Calu3 (cell line): ENCODE measurements at regions not wholly inside any gene's neighbourhood (a gene's known extent, or its start where the extent isn't known, plus 50 kb on each side); places are given as distances from the start of the nearest gene placed in this dataset.

Experiments used
- BruUV-seq: library from RNA; stranded (reverse); fragments of 400-500 nt; replicated peaks from 2 replicates; lab custom pipeline; 2021; lab: Mats Ljungman, UMichigan
- CTCF ChIA-PET: fragments of 300-600 bp; sonication (Branson Sonifier 250); formaldehyde crosslinking; loops from one replicate; lab custom pipeline; 2022; ENCODE audit warnings: antibody characterized with exemption; lab: Charles Lee
- DNase-seq: peaks from one replicate; pipeline ENCODE4 v3.0.0; 2022
- H3K27ac Mint-ChIP-seq: one replicate; pipeline ENCODE4 v1.8.0; 2022; ENCODE audit warnings: mixed read lengths; ENCODE audit not compliant: unreplicated experiment
- H3K27me3 Mint-ChIP-seq: one replicate; pipeline ENCODE4 v1.8.0; 2022; ENCODE audit warnings: mixed read lengths; ENCODE audit not compliant: unreplicated experiment
- H3K36me3 Mint-ChIP-seq: one replicate; pipeline ENCODE4 v1.8.0; 2022; ENCODE audit warnings: mild to moderate bottlenecking, moderate library complexity, mixed read lengths; ENCODE audit not compliant: insufficient read depth, unreplicated experiment
- H3K4me1 Mint-ChIP-seq: one replicate; pipeline ENCODE4 v1.8.0; 2022; ENCODE audit warnings: mild to moderate bottlenecking, low read depth, mixed read lengths; ENCODE audit not compliant: unreplicated experiment
- H3K4me3 Mint-ChIP-seq: one replicate; pipeline ENCODE4 v1.8.0; 2022; ENCODE audit warnings: mild to moderate bottlenecking, low read depth, moderate library complexity, mixed read lengths; ENCODE audit not compliant: unreplicated experiment
- H3K9me3 Mint-ChIP-seq: one replicate; pipeline ENCODE4 v1.8.0; 2022; ENCODE audit warnings: low read depth, mixed read lengths; ENCODE audit not compliant: unreplicated experiment
- CTCF ChIP-seq: fragments of 200-600 bp; IDR thresholded peaks from one replicate; pipeline ENCODE4 v1.8.0; 2022; ENCODE audit warnings: antibody characterized with exemption; ENCODE audit not compliant: unreplicated experiment
- intact Hi-C: fragments of 100-400 bp; cut with micrococcal nuclease; formaldehyde crosslinking; loops from one replicate; pipeline ENCODE4 v1.10.0; 2022; ENCODE audit not compliant: unreplicated experiment

GRCh38 chrX:6599230-6599860, 64.4 kb upstream of the VCX3A start:
- H3K27ac Mint-ChIP-seq, result no peak overlapping the region
- TF ChIP-seq CTCF, result no peak
- H3K4me3 Mint-ChIP-seq, result no peak overlapping the region
- H3K4me1 Mint-ChIP-seq, result no peaks in the 10 kb centered on the region
- CTCF ChIA-PET, result no interaction called here
- intact Hi-C loops, result no loop called here
- H3K9me3 Mint-ChIP-seq, result peaks cover 8% of the 10 kb centered on the region
- no TSS peak for BruUV-seq
- H3K36me3 Mint-ChIP-seq, result no peaks in the 10 kb centered on the region
- no peak for DNase-seq
- H3K27me3 Mint-ChIP-seq, result no peaks in the 10 kb centered on the region
